ENCODE measurements at regions not wholly inside any gene's neighbourhood (a gene's known extent, or its start where the extent isn't known, plus 50 kb on each side); places are given as distances from the start of the nearest gene placed in this dataset.

DNA sequence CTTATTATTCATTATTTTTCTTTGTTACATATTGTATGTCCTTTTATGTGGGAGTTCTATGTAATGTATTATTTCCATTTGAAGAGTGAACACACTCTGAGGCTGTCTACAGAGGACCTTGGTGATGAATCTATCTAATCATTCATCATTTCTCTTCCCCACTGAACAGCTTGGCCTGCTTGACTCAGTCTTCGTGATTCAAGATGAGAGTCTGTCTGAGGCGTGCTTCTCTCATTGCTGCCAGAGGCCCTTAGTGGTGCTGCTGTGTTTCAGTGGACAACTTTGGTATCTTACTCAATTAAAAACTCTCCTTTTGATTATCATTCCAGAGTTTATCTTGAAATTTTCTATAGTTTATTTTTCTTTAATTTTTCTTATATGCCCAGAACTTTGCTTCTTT is 318.1 kb upstream of the DAB2 start:
- DNase-seq (ENCODE audit: low read depth), result no peak
- TF ChIP-seq, protein P1, sequence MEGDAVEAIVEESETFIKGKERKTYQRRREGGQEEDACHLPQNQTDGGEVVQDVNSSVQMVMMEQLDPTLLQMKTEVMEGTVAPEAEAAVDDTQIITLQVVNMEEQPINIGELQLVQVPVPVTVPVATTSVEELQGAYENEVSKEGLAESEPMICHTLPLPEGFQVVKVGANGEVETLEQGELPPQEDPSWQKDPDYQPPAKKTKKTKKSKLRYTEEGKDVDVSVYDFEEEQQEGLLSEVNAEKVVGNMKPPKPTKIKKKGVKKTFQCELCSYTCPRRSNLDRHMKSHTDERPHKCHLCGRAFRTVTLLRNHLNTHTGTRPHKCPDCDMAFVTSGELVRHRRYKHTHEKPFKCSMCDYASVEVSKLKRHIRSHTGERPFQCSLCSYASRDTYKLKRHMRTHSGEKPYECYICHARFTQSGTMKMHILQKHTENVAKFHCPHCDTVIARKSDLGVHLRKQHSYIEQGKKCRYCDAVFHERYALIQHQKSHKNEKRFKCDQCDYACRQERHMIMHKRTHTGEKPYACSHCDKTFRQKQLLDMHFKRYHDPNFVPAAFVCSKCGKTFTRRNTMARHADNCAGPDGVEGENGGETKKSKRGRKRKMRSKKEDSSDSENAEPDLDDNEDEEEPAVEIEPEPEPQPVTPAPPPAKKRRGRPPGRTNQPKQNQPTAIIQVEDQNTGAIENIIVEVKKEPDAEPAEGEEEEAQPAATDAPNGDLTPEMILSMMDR (IDR thresholded peaks at IDR 0.05; ENCODE audit: control insufficient read depth, extremely low read depth, insufficient read depth), result no peak
- H3K4me3 ChIP-seq (ENCODE audit: low read depth, low read length), result no peak overlapping the region

DNA sequence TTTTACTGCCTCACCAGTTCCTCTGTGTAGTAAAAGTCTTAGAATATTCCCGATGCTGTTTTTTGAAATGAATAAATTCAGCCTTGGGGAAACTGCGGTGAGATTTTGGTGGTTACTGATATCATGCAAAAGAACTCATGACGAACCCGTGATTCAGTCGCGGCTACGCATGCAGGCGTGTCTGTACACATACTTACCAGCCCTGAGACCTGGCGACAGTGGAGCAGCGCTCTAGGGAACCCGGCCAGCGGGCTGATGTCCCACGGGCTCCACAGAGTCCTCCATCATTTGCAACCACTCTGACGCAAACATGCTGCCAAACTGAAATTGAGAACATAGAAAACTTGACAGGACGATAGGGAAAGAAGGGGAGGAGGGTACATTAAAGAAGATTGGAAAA is 315.6 kb upstream of the DAB2 start:
- no peak for DNase-seq (ENCODE audit: low read depth)
- TF ChIP-seq, protein P1 (IDR thresholded peaks at IDR 0.05; ENCODE audit: control insufficient read depth, extremely low read depth, insufficient read depth), result no peak
- H3K4me3 ChIP-seq (ENCODE audit: low read depth, low read length), result no peak overlapping the region

DNA sequence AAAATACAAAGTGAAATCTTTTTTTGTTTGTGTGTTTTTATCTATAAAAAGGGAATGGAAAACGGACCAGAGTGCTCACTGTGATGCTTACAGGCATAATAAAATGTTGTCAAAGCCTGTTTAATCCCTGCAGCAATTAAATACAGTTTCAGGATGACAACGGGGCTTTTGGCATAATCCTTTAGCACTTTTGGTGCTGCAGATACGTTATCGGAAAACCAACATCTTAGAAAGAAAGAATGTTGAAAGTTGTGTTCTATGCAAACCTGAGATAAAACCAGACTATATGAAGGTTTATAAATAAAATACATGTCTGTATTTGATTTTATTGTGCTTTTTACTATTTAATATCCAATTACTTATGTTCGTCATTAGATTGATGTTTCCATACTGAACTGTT is 307.4 kb upstream of the DAB2 start:
- TF ChIP-seq, protein P1 (IDR thresholded peaks at IDR 0.05; ENCODE audit: control insufficient read depth, extremely low read depth, insufficient read depth), result no peak
- no peak for DNase-seq (ENCODE audit: low read depth)
- H3K4me3 ChIP-seq (ENCODE audit: low read depth, low read length), result no peak overlapping the region

DNA sequence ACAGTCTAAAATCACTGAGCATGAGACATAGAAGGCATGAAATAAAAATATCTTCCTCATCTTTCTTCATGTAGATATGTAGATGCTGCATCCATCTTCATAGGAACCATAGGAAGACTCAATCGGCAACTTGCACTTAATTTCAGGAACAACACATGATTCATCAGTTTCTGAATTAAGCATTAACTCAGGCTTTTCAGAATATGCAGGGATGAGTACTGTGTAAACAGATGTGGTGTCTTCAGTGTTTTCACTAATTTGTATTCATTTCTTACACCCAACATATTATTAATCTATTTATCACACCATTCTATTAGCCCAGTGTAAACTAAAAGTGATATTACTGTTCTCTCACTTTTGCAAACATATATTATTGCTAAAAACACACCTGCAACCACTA is 305.9 kb upstream of the DAB2 start:
- no peak for DNase-seq (ENCODE audit: low read depth)
- TF ChIP-seq, protein P1 (IDR thresholded peaks at IDR 0.05; ENCODE audit: control insufficient read depth, extremely low read depth, insufficient read depth), result no peak
- H3K4me3 ChIP-seq (ENCODE audit: low read depth, low read length), result no peak overlapping the region

DNA sequence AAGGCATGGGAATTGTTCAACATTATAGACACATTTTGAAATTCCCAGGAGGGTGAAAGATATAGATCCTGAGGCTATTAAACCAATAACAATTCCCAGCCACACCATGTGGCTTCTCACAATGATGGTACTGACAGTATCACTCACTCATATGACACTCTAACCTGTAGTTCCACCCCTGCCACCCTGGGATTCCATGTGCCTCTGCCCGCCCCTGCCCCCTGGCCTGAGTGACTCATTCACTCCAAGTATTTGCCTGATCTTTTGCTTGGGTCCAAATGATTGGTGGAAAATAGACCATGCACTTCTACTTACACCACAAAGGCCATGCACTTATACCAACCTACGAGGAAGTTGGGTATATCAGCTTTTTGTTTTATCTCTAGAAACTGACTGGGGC is 305.2 kb upstream of the DAB2 start:
- no peak overlapping the region for H3K4me3 ChIP-seq (ENCODE audit: low read depth, low read length)
- DNase-seq (ENCODE audit: low read depth), result no peak
- TF ChIP-seq, protein P1 (IDR thresholded peaks at IDR 0.05; ENCODE audit: control insufficient read depth, extremely low read depth, insufficient read depth), result no peak

DNA sequence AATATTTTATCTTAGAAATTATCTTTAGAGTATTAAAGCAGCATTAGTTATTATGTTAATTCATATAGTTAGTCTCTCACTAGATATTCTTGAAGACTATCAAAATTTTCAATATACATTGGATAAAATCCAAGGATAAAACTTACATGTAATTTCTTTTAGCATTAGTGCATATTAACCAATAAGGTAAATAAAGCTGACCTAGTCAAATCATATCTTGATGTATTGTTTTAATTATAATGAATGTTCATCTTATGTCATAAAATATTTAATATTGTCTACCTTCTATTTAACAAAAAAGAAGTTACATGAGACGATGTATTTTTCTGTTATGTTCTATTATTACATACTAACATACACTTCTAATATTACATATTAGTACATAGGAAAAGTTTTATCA is 301.7 kb upstream of the DAB2 start:
- TF ChIP-seq, protein P1 (IDR thresholded peaks at IDR 0.05; ENCODE audit: control insufficient read depth, extremely low read depth, insufficient read depth), result no peak
- H3K4me3 ChIP-seq (ENCODE audit: low read depth, low read length), result no peak overlapping the region

DNA sequence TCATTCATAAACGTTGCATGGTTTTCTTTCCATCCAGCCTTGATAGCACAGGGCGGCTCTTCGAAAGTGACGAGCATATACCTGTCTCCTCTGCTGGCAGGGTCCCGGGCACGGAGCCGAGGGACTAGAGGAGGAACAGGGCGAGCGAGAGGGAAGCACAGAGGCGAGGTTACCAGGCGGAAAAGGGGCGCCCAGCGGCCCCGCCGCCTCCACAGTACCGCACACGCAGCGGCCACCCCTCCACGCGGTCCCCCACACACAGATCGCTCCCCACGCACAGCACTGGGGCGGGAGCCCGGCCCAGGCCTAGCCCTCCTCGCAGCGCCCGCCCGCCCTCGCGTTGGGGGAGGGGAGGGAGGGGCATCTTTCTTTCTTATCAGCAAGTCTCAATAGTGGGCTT is 296.6 kb upstream of the DAB2 start:
- DNase-seq (ENCODE audit: low read depth), result no peak
- TF ChIP-seq, protein P1 (IDR thresholded peaks at IDR 0.05; ENCODE audit: control insufficient read depth, extremely low read depth, insufficient read depth), result no peak
- no peak overlapping the region for H3K4me3 ChIP-seq (ENCODE audit: low read depth, low read length)

More for the DNA sequence above, 301.7 kb upstream of the DAB2 start:
- no peak for DNase-seq (ENCODE audit: low read depth)

Data from LNCaP clone FGC (cell line).